Suprapubic skin (tissue), 4 donors: ENCODE measurements at regions not wholly inside any gene's neighbourhood (a gene's known extent, or its start where the extent isn't known, plus 50 kb on each side); places are given as distances from the start of the nearest gene placed in this dataset.

Source experiments
- DNase-seq, 2 donors: peaks; one replicate each; pipeline ENCODE4 v3.0.0-alpha.2; 2019; ENCODE audit warnings: low spot score in 2 of 2
- H3K27ac ChIP-seq: fragments of 200-600 bp; sonication (generic); one replicate; pipeline ENCODE4 v1.5.1; 2019
- H3K27me3 ChIP-seq: fragments of 200-600 bp; sonication (generic); one replicate; pipeline ENCODE4 v1.5.1; 2019
- H3K36me3 ChIP-seq: fragments of 200-600 bp; sonication (generic); one replicate; pipeline ENCODE4 v1.5.1; 2019
- H3K4me1 ChIP-seq: fragments of 200-600 bp; sonication (generic); one replicate; pipeline ENCODE4 v1.5.1; 2019
- H3K4me3 ChIP-seq: fragments of 200-600 bp; sonication (generic); one replicate; pipeline ENCODE4 v1.5.1; 2019; ENCODE audit warnings: mild to moderate bottlenecking
- H3K9me3 ChIP-seq: fragments of 200-600 bp; sonication (generic); one replicate; pipeline ENCODE4 v1.5.1; 2019
- EP300 ChIP-seq: sonication (generic); formaldehyde crosslinking; IDR thresholded peaks from one replicate; pipeline ENCODE4 v1.6.1; 2017; ENCODE audit warnings: antibody characterized with exemption
- POLR2A ChIP-seq, 2 donors: fragments of 450-650 bp; IDR thresholded peaks; one replicate each; pipeline ENCODE4 v1.6.1; 2017; ENCODE audit warnings: antibody characterized with exemption in 2 of 2, mild to moderate bottlenecking in 2 of 2, moderate library complexity in 2 of 2
- POLR2AphosphoS5 ChIP-seq, 3 donors: sonication (generic); formaldehyde crosslinking; IDR thresholded peaks; one replicate each; pipeline ENCODE4 v1.6.1; 2017; ENCODE audit warnings: antibody characterized with exemption in 3 of 3
- WGBS: methylation state at CpG from one replicate; pipeline ENCODE4 v1.1.5; 2018; 5-methylcytosine and 5-hydroxymethylcytosine counted together
- TF ChIP-seq, protein P1 (sequence below), 2 donors: fragments of 200-600 bp in 1 of 2; fragments of 450-650 bp in 1 of 2; sonication (generic) in 1 of 2; IDR thresholded peaks; one replicate each; pipeline ENCODE4 v1.5.1; 2016 to 2019; ENCODE audit warnings: antibody characterized with exemption in 2 of 2, mild to moderate bottlenecking in 1 of 2, moderate library complexity in 1 of 2

DNA sequence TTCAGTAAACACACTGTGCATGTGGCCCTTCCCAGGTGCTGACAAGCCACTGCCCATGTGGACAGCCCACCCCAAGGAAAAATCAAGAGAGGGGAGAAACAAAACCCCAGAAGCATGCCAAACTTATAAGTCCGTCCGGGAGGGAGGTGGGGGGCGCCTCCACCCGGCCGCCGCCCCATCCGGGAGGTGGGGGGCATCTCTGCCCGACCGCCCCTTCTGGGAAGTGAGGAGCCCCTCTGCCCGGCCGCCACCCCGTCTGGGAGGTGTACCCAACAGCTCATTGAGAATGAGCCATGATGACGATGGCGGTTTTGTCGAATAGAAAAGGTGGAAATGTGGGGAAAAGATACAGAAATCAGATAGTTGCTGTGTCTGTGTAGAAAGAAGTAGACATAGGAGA lies 53.8 kb upstream of the C2CD4B start:
- Histone ChIP-seq H3K4me1 (no peaks in the 10 kb centered on the region), H3K36me3 (no peaks in the 10 kb centered on the region), H3K9me3 (peaks cover 21% of the 10 kb centered on the region), H3K4me3 (no peak overlapping the region), H3K27me3 (no peaks in the 10 kb centered on the region), H3K27ac (no peak overlapping the region)
- TF ChIP-seq EP300 (no peak), POLR2A (IDR thresholded peaks at IDR 0.05) (no peak), POLR2AphosphoS5 (IDR thresholded peaks at IDR 0.05) (no peak)
- TF ChIP-seq, protein P1, sequence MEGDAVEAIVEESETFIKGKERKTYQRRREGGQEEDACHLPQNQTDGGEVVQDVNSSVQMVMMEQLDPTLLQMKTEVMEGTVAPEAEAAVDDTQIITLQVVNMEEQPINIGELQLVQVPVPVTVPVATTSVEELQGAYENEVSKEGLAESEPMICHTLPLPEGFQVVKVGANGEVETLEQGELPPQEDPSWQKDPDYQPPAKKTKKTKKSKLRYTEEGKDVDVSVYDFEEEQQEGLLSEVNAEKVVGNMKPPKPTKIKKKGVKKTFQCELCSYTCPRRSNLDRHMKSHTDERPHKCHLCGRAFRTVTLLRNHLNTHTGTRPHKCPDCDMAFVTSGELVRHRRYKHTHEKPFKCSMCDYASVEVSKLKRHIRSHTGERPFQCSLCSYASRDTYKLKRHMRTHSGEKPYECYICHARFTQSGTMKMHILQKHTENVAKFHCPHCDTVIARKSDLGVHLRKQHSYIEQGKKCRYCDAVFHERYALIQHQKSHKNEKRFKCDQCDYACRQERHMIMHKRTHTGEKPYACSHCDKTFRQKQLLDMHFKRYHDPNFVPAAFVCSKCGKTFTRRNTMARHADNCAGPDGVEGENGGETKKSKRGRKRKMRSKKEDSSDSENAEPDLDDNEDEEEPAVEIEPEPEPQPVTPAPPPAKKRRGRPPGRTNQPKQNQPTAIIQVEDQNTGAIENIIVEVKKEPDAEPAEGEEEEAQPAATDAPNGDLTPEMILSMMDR (IDR thresholded peaks at IDR 0.05): no peak
- WGBS: 94% methylated on average over 15 of the region's 15 CpGs
- DNase-seq: no peak

DNA sequence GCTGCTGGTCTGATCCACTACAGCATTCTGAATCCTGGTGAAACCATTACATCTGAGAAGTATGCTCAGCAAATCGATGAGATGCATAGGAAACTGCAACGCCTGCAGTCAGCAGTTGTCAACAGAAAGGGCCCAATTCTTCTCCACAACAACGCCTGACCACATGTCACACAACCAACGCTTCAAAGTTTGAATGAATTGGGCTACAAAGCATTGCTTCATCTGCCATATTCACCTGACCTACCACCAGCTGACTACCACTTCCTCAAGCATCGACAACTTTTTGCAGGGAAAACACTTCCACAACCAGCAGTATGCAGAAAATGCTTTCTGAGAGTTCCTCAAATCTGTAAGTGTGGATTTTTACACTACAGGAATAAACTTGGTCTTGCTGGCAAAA lies 54.7 kb upstream of the C2CD4B start:
- DNase-seq: no peak
- Histone ChIP-seq H3K36me3 (no peaks in the 10 kb centered on the region), H3K4me1 (no peaks in the 10 kb centered on the region), H3K27ac (no peak overlapping the region), H3K4me3 (no peak overlapping the region), H3K9me3 (peaks cover 21% of the 10 kb centered on the region), H3K27me3 (no peaks in the 10 kb centered on the region)
- WGBS: 83% methylated on average over 5 of the region's 5 CpGs
- TF ChIP-seq EP300: no peak
- no peak for TF ChIP-seq POLR2A (IDR thresholded peaks at IDR 0.05)
- TF ChIP-seq, protein P1 (IDR thresholded peaks at IDR 0.05): no peak
- no peak for TF ChIP-seq POLR2AphosphoS5 (IDR thresholded peaks at IDR 0.05)

DNA sequence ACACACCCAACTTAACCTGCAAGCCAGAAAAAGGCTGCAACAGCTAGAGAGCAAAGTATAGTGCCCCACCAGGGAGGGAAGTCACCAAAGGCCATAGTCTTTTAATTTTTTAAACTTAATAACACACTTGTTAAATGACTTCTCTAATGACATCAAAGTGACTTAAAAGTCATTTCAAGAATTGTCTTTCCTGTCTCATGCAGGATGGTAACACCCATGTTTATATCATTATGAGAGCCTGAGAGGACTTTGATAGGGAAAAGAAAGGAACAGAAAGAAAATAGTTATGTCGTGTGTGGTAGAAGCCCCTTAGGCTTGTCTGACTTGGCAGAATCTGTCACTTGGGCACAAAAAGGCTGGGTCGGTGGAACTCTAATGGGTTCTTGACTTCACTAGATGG lies 57.9 kb upstream of the C2CD4B start:
- TF ChIP-seq POLR2A (IDR thresholded peaks at IDR 0.05): no peak
- TF ChIP-seq, protein P1 (IDR thresholded peaks at IDR 0.05): no peak
- Histone ChIP-seq H3K27ac (no peak overlapping the region), H3K27me3 (no peaks in the 10 kb centered on the region), H3K4me3 (no peak overlapping the region), H3K9me3 (peaks cover 6% of the 10 kb centered on the region), H3K36me3 (no peaks in the 10 kb centered on the region), H3K4me1 (no peaks in the 10 kb centered on the region)
- no peak for DNase-seq
- WGBS: 52% methylated on average over 2 of the region's 2 CpGs

DNA sequence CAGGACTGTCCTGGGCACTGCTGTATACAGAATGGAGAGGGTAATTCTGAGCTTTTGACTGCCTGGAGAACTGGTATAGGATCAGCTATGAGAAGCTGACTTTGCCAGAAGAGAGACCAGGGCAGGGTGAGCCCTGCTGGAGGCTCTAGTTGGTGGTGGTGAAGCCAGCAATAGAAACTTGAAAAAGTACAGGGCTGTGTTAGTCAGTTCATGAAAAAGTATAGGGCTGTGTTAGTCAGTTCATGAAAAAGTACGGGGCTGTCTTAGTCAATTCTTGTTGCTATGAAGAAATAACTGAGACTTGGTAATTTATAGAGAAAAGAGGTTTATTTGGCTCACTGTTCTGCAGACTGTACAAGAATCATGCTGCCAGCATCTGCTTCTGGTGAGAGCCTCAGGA lies 63.5 kb upstream of the C2CD4B start:
- no peaks in the 10 kb centered on the region for H3K4me1 ChIP-seq
- DNase-seq: no peak
- H3K27ac ChIP-seq: no peak overlapping the region
- H3K36me3 ChIP-seq: no peaks in the 10 kb centered on the region
- H3K27me3 ChIP-seq: no peaks in the 10 kb centered on the region
- no peak for TF ChIP-seq POLR2A (IDR thresholded peaks at IDR 0.05)
- TF ChIP-seq EP300: no peak
- TF ChIP-seq, protein P1 (IDR thresholded peaks at IDR 0.05): no peak
- TF ChIP-seq POLR2AphosphoS5 (IDR thresholded peaks at IDR 0.05): no peak
- H3K4me3 ChIP-seq: no peak overlapping the region
- no peaks in the 10 kb centered on the region for H3K9me3 ChIP-seq
- 88% methylated on average over 1 of the region's 1 CpG for WGBS

DNA sequence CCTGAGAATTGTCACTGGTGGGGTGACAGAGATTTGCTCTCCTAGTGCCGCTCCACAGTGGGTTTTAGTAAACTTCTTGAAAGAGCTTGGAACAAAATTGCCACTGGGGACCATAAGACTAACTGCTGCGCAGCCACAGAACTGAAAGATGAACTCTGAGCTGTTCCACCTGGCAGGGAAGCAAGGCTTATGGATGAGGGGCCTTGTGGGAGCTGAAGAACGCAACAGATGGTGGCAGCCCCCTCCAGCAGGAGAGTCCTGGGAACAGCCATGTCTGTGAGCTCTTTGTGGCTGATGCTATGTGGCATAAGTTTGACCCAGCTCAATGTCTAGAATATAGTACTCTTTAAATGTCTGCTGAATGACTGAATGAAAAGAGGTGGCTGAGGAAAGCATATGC lies 66.8 kb upstream of the C2CD4B start:
- H3K27me3 ChIP-seq: no peaks in the 10 kb centered on the region
- no peaks in the 10 kb centered on the region for H3K36me3 ChIP-seq
- H3K4me1 ChIP-seq: no peaks in the 10 kb centered on the region
- 77% methylated on average over 3 of the region's 3 CpGs for WGBS
- no peak for DNase-seq
- no peak for TF ChIP-seq EP300
- H3K27ac ChIP-seq: no peak overlapping the region
- H3K9me3 ChIP-seq: no peaks in the 10 kb centered on the region
- no peak overlapping the region for H3K4me3 ChIP-seq
